SK-N-SH (cell line): ENCODE measurements at regions not wholly inside any gene's neighbourhood (a gene's known extent, or its start where the extent isn't known, plus 50 kb on each side); places are given as distances from the start of the nearest gene placed in this dataset.

Experiments
- CTCF ChIA-PET: fragments of 300-600, 350-600 bp; formaldehyde crosslinking; extraction: SDS; loops from one replicate; lab custom pipeline; 2021; lab: Yijun Ruan, JAX
- POLR2A ChIA-PET: fragments of 350-600 bp; sonication (Branson Sonifier 250); formaldehyde crosslinking; extraction: SDS; loops from one replicate; lab custom pipeline; 2020; ENCODE audit warnings: antibody characterized with exemption, inconsistent platforms; lab: Yijun Ruan, JAX
- DNase-seq: peaks from one replicate; pipeline ENCODE4 v3.0.0; 2012
- H2AFZ ChIP-seq: fragments of 200-600 bp; sonication (generic); 2 replicates; pipeline ENCODE4 v1.8.1; 2016; ENCODE audit warnings: antibody characterized with exemption, mild to moderate bottlenecking, low read depth
- H3F3A ChIP-seq: fragments of 200-600 bp; sonication (generic); replicated peaks from 2 replicates; pipeline ENCODE3; 2016; ENCODE audit warnings: antibody characterized with exemption, mild to moderate bottlenecking; ENCODE audit not compliant: insufficient read depth
- H3K27ac ChIP-seq, 2 experiments: fragments of 200-500 bp in 1 of 2; fragments of 200-600 bp in 1 of 2; sonication (Bioruptor generic) in 1 of 2; sonication (generic), shearing (Covaris generic) in 1 of 2; 2 replicates each; pipeline versions ENCODE4 v1.5.1 to v1.6.1; 2014 to 2016; ENCODE audit warnings: low read depth in 2 of 2, inconsistent platforms in 1 of 2, low read length in 1 of 2, mild to moderate bottlenecking in 1 of 2, mixed read lengths in 1 of 2
- H3K27me3 ChIP-seq: fragments of 200-600 bp; sonication (generic), shearing (Covaris generic); 2 replicates; pipeline ENCODE4 v1.6.1; 2016; ENCODE audit warnings: mixed run types; ENCODE audit not compliant: insufficient read depth
- H3K36me3 ChIP-seq, 2 experiments: fragments of 200-500 bp in 1 of 2; fragments of 200-600 bp in 1 of 2; sonication (Bioruptor generic) in 1 of 2; sonication (generic) in 1 of 2; replicated peaks in 1 of 2; 2 replicates each; pipeline versions ENCODE3 to v1.5.1; 2014 to 2016; ENCODE audit warnings: low read length in 1 of 2, mild to moderate bottlenecking in 1 of 2; ENCODE audit not compliant: insufficient read depth in 2 of 2, control insufficient read depth in 1 of 2
- H3K4me1 ChIP-seq, 2 experiments: fragments of 200-500 bp in 1 of 2; fragments of 200-600 bp in 1 of 2; sonication (Bioruptor generic) in 1 of 2; sonication (generic), shearing (Covaris generic) in 1 of 2; 2 replicates each; pipeline versions ENCODE4 v1.5.1 to v1.6.1; 2014 to 2016; ENCODE audit warnings: low read depth in 1 of 2, low read length in 1 of 2, mixed run types in 1 of 2; ENCODE audit not compliant: insufficient read depth in 2 of 2, control insufficient read depth in 1 of 2
- H3K4me2 ChIP-seq: fragments of 200-600 bp; sonication (generic), shearing (Covaris generic); 2 replicates; pipeline ENCODE4 v1.6.1; 2017; ENCODE audit warnings: mixed run types
- H3K4me3 ChIP-seq, 2 experiments: fragments of 200-500 bp in 1 of 2; fragments of 200-600 bp in 1 of 2; sonication (Bioruptor generic) in 1 of 2; sonication (generic), shearing (Covaris generic) in 1 of 2; 2 replicates each; pipeline versions ENCODE4 v1.5.1 to v1.8.1; 2014 to 2016; ENCODE audit warnings: low read depth in 2 of 2, inconsistent platforms in 1 of 2, low read length in 1 of 2, mild to moderate bottlenecking in 1 of 2, mixed read lengths in 1 of 2, moderate library complexity in 1 of 2
- H3K79me2 ChIP-seq: fragments of 200-600 bp; sonication (generic); 2 replicates; pipeline ENCODE4 v1.8.1; 2017; ENCODE audit warnings: mild to moderate bottlenecking; ENCODE audit not compliant: insufficient read depth
- H3K9ac ChIP-seq: fragments of 200-600 bp; sonication (generic); 2 replicates; pipeline ENCODE4 v1.6.1; 2017; ENCODE audit warnings: mixed run types
- H3K9me2 ChIP-seq: fragments of 200-600 bp; sonication (generic); 2 replicates; pipeline ENCODE4 v1.6.1; 2017; ENCODE audit warnings: mixed run types
- H3K9me3 ChIP-seq: fragments of 200-600 bp; sonication (generic); 2 replicates; pipeline ENCODE4 v1.6.1; 2017; ENCODE audit warnings: mixed run types, mild to moderate bottlenecking, moderate library complexity
- H4K20me1 ChIP-seq: fragments of 200-600 bp; sonication (generic); 2 replicates; pipeline ENCODE4 v1.6.1; 2017; ENCODE audit warnings: mild to moderate bottlenecking, mixed run types; ENCODE audit not compliant: insufficient read depth
- ELF1 ChIP-seq: IDR thresholded peaks from 2 replicates; pipeline ENCODE4 v1.4.0; 2012
- EZH2phosphoT487 ChIP-seq: fragments of 200-600 bp; sonication (generic); IDR thresholded peaks from 2 replicates; pipeline ENCODE4 v1.6.1; 2017; ENCODE audit warnings: low read depth, mixed run types, mild to moderate bottlenecking, antibody characterized with exemption, moderate library complexity, borderline replicate concordance
- FOSL2 ChIP-seq: IDR thresholded peaks from 2 replicates; pipeline ENCODE4 v1.4.0; 2012; ENCODE audit warnings: low read depth, mild to moderate bottlenecking, moderate library complexity, borderline replicate concordance
- FOXJ3 ChIP-seq: sonication (generic); formaldehyde crosslinking; IDR thresholded peaks from 2 replicates; pipeline ENCODE4 v1.5.1; 2020; ENCODE audit warnings: mild to moderate bottlenecking, missing genetic modification reagents
- FOXM1 ChIP-seq: IDR thresholded peaks from 2 replicates; pipeline ENCODE4 v1.4.0; 2012; ENCODE audit warnings: low read depth, mild to moderate bottlenecking
- IRF3 ChIP-seq: fragments of 150-350 bp; IDR thresholded peaks from 2 replicates; pipeline ENCODE4 v1.6.1; 2016; ENCODE audit warnings: mild to moderate bottlenecking, low read depth, low read length
- MEF2A ChIP-seq: IDR thresholded peaks from 2 replicates; pipeline ENCODE4 v1.4.0; 2012; ENCODE audit warnings: low read depth, borderline replicate concordance
- MXI1 ChIP-seq: IDR thresholded peaks from 2 replicates; pipeline ENCODE4 v1.6.1; 2012; ENCODE audit warnings: mild to moderate bottlenecking, low read depth, low read length, improper control_type of control experiment
- RAD21 ChIP-seq: IDR thresholded peaks from 2 replicates; pipeline ENCODE4 v1.6.1; 2012; ENCODE audit warnings: mild to moderate bottlenecking, low read length
- REST ChIP-seq: IDR thresholded peaks from 2 replicates; pipeline ENCODE4 v1.6.1; 2012; ENCODE audit warnings: mild to moderate bottlenecking, low read depth, low read length, moderate library complexity
- RFX5 ChIP-seq: IDR thresholded peaks from 2 replicates; pipeline ENCODE4 v1.6.1; 2012; ENCODE audit warnings: mild to moderate bottlenecking, improper control_type of control experiment, low read length
- SMC3 ChIP-seq: IDR thresholded peaks from 2 replicates; pipeline ENCODE4 v1.6.1; 2012; ENCODE audit warnings: low read depth, low read length, improper control_type of control experiment
- TCF12 ChIP-seq: IDR thresholded peaks from 2 replicates; pipeline ENCODE4 v1.4.0; 2012
- TEAD4 ChIP-seq: IDR thresholded peaks from 2 replicates; pipeline ENCODE4 v1.4.0; 2012; ENCODE audit warnings: mild to moderate bottlenecking, borderline replicate concordance; ENCODE audit not compliant: insufficient read depth
- USF1 ChIP-seq: IDR thresholded peaks from 2 replicates; pipeline ENCODE4 v1.4.0; 2012; ENCODE audit warnings: low read depth, borderline replicate concordance
- WGBS: methylation state at CpG from one replicate; pipeline ENCODE4 v1.1.6; 2017; ENCODE audit warnings: low lambda C conversion rate; 5-methylcytosine and 5-hydroxymethylcytosine counted together
- TF ChIP-seq, protein P1 (sequence below): IDR thresholded peaks from 2 replicates; pipeline ENCODE4; 2012
- TF ChIP-seq, protein P2 (sequence below): IDR thresholded peaks from 2 replicates; pipeline ENCODE4 v1.4.0; 2012; ENCODE audit warnings: low read depth

DNA sequence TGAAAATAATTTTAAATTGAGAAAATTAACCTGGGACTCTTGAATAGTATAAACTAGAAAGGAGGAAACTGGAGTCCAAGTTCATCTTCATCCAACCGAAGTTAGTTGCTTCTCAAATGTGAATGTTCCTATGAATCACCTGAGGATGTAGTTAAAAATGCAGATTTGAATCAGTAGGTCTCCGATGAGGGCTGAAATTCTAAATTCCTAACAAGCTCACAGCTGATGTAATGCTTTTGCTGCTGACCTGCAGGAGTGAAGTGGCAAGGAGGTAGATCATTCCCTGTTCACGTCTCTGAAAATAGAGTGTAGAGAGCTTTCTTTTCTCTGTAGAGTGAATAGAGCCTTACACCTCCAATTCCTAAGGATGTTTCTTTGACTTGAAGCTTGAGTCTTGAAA lies 685.5 kb downstream of the CPS1 start:
- no peak for DNase-seq
- Histone ChIP-seq H3K9ac (no peak overlapping the region), H3K27ac (no peak overlapping the region), H3K4me1 (no peaks in the 10 kb centered on the region), H3K9me2 (no peaks in the 10 kb centered on the region), H3K36me3 (no peaks in the 10 kb centered on the region), H4K20me1 (no peaks in the 10 kb centered on the region), H3K4me2 (no peak overlapping the region), H3K9me3 (no peaks in the 10 kb centered on the region), H3K27me3 (no peaks in the 10 kb centered on the region), H3K79me2 (no peaks in the 10 kb centered on the region), H3K4me3 (no peak overlapping the region), H3F3A (no peaks in the 10 kb centered on the region), H2AFZ (no peak overlapping the region)
- WGBS, result 58% methylated on average over 3 of the region's 3 CpGs
- no peak for TF ChIP-seq SMC3
- ChIA-PET POLR2A (no interaction called here), CTCF (no interaction called here)

GRCh38 chr2:211247751-211248150 lies 691.4 kb downstream of the CPS1 start:
- Histone ChIP-seq H3K9me3 (no peaks in the 10 kb centered on the region), H3K4me3 (no peak overlapping the region), H3K4me2 (no peak overlapping the region), H4K20me1 (no peaks in the 10 kb centered on the region), H3K27me3 (no peaks in the 10 kb centered on the region), H3K9me2 (no peaks in the 10 kb centered on the region), H3K36me3 (no peaks in the 10 kb centered on the region), H3K9ac (no peak overlapping the region), H3K27ac (no peak overlapping the region), H2AFZ (no peak overlapping the region), H3K79me2 (no peaks in the 10 kb centered on the region), H3K4me1 (no peaks in the 10 kb centered on the region; a peak in 1 of 4 replicates), H3F3A (no peaks in the 10 kb centered on the region)
- POLR2A ChIA-PET, result no interaction called here
- no peak for DNase-seq
- WGBS, result 12% methylated on average over 1 of the region's 1 CpG
- CTCF ChIA-PET, result no interaction called here
- no peak for TF ChIP-seq REST
- no peak for TF ChIP-seq MEF2A
- TF ChIP-seq RFX5, result no peak
- TF ChIP-seq, protein P1, sequence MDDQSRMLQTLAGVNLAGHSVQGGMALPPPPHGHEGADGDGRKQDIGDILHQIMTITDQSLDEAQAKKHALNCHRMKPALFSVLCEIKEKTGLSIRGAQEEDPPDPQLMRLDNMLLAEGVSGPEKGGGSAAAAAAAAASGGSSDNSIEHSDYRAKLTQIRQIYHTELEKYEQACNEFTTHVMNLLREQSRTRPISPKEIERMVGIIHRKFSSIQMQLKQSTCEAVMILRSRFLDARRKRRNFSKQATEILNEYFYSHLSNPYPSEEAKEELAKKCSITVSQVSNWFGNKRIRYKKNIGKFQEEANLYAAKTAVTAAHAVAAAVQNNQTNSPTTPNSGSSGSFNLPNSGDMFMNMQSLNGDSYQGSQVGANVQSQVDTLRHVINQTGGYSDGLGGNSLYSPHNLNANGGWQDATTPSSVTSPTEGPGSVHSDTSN, result no peak
- TF ChIP-seq MXI1, result no peak
- TF ChIP-seq RAD21, result no peak
- TF ChIP-seq, protein P2, sequence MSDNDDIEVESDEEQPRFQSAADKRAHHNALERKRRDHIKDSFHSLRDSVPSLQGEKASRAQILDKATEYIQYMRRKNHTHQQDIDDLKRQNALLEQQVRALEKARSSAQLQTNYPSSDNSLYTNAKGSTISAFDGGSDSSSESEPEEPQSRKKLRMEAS, result no peak
- no peak for TF ChIP-seq IRF3
- no peak for TF ChIP-seq FOXM1
- TF ChIP-seq ELF1, result no peak
- no peak for TF ChIP-seq TCF12
- TF ChIP-seq TEAD4, result no peak
- no peak for TF ChIP-seq SMC3
- TF ChIP-seq EZH2phosphoT487, result no peak
- no peak for TF ChIP-seq USF1
- TF ChIP-seq FOSL2, result no peak
- no peak for TF ChIP-seq FOXJ3 (CRISPR knock-in tag)
